ENCODE measurements at regions not wholly inside any gene's neighbourhood (a gene's known extent, or its start where the extent isn't known, plus 50 kb on each side); places are given as distances from the start of the nearest gene placed in this dataset.
"Not testable (repeated sequence)": the region's sequence is repeated elsewhere in the genome, so short reads cannot be mapped to it uniquely, and the experiment has no call there.

DNA sequence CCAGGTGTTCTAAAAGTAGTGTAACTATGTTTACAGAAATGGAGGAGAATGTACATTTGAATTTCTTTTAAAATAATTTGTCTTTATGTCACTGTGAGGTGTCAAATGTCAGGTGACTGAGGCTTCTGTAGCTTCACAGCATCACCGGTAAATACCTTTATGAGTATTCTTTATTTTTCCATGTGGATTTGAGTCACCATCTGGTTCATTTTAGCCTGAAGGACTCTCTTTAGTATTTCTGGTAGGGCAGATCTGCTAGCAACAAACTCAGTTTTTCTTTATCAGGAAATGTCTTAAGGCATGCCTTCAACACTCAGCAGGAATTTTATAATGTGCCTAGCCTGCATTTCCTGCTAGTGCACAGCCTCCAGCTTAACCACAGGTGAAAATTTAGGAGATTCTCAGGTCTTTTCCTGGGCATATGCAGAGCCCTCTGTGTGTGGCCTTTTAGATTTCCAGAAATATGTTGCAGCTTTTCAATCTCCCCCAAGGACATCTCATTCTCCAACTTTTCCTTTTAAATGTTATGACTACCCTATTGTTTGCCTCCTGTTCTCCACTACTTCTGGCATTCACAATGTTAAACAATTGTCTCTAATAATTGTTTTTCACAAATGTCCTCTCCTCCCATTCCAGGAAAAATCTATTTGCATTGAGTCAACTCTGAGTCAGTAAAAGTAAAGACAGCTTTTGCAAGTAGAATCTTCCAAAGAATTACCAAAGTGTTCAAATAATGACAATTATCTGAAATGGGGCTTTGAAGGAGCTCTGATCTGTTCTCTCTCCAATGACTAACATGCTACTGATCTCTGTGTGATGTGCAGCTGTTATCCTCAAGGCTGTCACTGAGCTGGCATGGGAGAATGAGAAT, 239.4 kb upstream of the CPHXL start:
- Histone ChIP-seq H3K4me3 (ENCODE audit: insufficient read depth, low read depth, low read length) (no peak overlapping the region), H3K4me2 (ENCODE audit: low read length) (no peak overlapping the region), H2AFZ (ENCODE audit: low read depth, low read length) (no peak overlapping the region), H3K4me1 (ENCODE audit: insufficient read depth, low read length) (no peaks in the 10 kb centered on the region), H3K27ac (ENCODE audit: low read depth, low read length) (no peak overlapping the region), H3K27me3 (ENCODE audit: insufficient read depth, low read length) (no peaks in the 10 kb centered on the region), H3K79me2 (ENCODE audit: insufficient read depth, low read length) (no peaks in the 10 kb centered on the region), H4K20me1 (ENCODE audit: insufficient read depth, low read length) (no peaks in the 10 kb centered on the region), H3K36me3 (ENCODE audit: insufficient read depth, low read length) (no peaks in the 10 kb centered on the region), H3K9ac (ENCODE audit: low read length) (no peak overlapping the region), H3K9me3 (ENCODE audit: insufficient read depth, low read depth, low read length) (no peaks in the 10 kb centered on the region)
- Mint-ChIP-seq H3K36me3 (ENCODE audit: low read depth, unreplicated experiment) (no peaks in the 10 kb centered on the region), H3K27ac (ENCODE audit: unreplicated experiment) (no peak overlapping the region), H3K4me3 (ENCODE audit: unreplicated experiment) (no peak overlapping the region), H3K4me1 (ENCODE audit: low read depth, unreplicated experiment) (no peaks in the 10 kb centered on the region), H3K27me3 (ENCODE audit: low read depth, unreplicated experiment) (no peaks in the 10 kb centered on the region), H3K9me3 (ENCODE audit: unreplicated experiment) (peaks cover 2% of the 10 kb centered on the region)
- DNase-seq (ENCODE audit: low read depth) (no peak), FAIRE-seq (no peak)
- TF ChIP-seq, protein P1, sequence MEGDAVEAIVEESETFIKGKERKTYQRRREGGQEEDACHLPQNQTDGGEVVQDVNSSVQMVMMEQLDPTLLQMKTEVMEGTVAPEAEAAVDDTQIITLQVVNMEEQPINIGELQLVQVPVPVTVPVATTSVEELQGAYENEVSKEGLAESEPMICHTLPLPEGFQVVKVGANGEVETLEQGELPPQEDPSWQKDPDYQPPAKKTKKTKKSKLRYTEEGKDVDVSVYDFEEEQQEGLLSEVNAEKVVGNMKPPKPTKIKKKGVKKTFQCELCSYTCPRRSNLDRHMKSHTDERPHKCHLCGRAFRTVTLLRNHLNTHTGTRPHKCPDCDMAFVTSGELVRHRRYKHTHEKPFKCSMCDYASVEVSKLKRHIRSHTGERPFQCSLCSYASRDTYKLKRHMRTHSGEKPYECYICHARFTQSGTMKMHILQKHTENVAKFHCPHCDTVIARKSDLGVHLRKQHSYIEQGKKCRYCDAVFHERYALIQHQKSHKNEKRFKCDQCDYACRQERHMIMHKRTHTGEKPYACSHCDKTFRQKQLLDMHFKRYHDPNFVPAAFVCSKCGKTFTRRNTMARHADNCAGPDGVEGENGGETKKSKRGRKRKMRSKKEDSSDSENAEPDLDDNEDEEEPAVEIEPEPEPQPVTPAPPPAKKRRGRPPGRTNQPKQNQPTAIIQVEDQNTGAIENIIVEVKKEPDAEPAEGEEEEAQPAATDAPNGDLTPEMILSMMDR (IDR thresholded peaks at IDR 0.05; ENCODE audit: insufficient read depth, low read depth, low read length): no peak
- no peak for TF ChIP-seq EZH2 (IDR thresholded peaks at IDR 0.05; ENCODE audit: insufficient read depth, low read length)

DNA sequence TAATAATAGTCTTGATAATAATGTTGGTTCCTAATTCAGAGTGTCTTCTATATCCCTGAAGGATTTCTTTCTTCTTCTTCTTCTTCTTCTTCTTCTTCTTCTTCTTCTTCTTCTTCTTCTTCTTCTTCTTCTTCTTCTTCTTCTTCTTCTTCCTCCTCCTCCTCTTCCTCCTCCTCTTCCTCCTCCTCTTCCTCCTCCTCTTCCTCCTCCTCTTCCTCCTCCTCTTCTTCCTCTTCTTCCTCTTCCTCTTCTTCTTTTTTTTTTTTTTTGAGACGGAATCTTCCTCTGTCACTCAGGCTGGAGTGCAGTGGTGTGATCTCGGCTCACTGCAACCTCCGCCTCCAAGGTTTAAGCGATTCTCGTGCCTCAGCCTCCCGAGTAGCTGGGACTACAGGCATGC, 242.8 kb upstream of the CPHXL start:
- H3K4me3 Mint-ChIP-seq (ENCODE audit: unreplicated experiment); H3K9me3 ChIP-seq (ENCODE audit: insufficient read depth, low read depth, low read length); FAIRE-seq: not testable (repeated sequence)

DNA sequence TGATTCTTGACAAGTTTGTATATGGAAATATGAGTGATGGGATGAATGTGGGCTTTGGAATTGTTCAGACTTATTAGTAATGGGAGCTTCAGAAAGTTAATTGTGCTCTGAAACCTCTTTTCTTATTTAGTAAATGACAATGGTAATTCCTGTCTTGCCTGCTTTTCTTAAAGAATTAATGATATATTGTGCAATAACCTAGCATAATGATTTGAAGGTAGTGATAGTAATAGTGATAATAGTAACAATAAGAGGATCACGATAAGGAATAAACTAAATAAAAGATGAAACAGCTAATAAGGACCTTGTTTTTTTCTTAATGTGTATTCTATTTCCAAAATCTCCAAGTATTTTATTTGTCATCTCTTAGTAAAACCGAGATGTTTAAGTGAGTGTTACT, 245.0 kb upstream of the CPHXL start:
- Mint-ChIP-seq H3K27ac (ENCODE audit: unreplicated experiment) (no peak overlapping the region), H3K4me3 (ENCODE audit: unreplicated experiment) (no peak overlapping the region), H3K36me3 (ENCODE audit: low read depth, unreplicated experiment) (no peaks in the 10 kb centered on the region), H3K4me1 (ENCODE audit: low read depth, unreplicated experiment) (no peaks in the 10 kb centered on the region), H3K9me3 (ENCODE audit: unreplicated experiment) (peaks cover 4% of the 10 kb centered on the region), H3K27me3 (ENCODE audit: low read depth, unreplicated experiment) (no peaks in the 10 kb centered on the region)
- DNase-seq (ENCODE audit: low read depth): no peak
- H3K79me2 ChIP-seq (ENCODE audit: insufficient read depth, low read length): no peaks in the 10 kb centered on the region
- FAIRE-seq: no peak
- H3K36me3 ChIP-seq (ENCODE audit: insufficient read depth, low read length): no peaks in the 10 kb centered on the region
- no peak overlapping the region for H2AFZ ChIP-seq (ENCODE audit: low read depth, low read length)
- no peaks in the 10 kb centered on the region for H3K9me3 ChIP-seq (ENCODE audit: insufficient read depth, low read depth, low read length)
- H3K4me3 ChIP-seq (ENCODE audit: insufficient read depth, low read depth, low read length): no peak overlapping the region
- no peaks in the 10 kb centered on the region for H4K20me1 ChIP-seq (ENCODE audit: insufficient read depth, low read length)
- H3K4me1 ChIP-seq (ENCODE audit: insufficient read depth, low read length): no peaks in the 10 kb centered on the region
- H3K27ac ChIP-seq (ENCODE audit: low read depth, low read length): no peak overlapping the region
- H3K4me2 ChIP-seq (ENCODE audit: low read length): no peak overlapping the region
- TF ChIP-seq, protein P1 (IDR thresholded peaks at IDR 0.05; ENCODE audit: insufficient read depth, low read depth, low read length): no peak
- no peak for TF ChIP-seq EZH2 (IDR thresholded peaks at IDR 0.05; ENCODE audit: insufficient read depth, low read length)
- no peak overlapping the region for H3K9ac ChIP-seq (ENCODE audit: low read length)
- no peaks in the 10 kb centered on the region for H3K27me3 ChIP-seq (ENCODE audit: insufficient read depth, low read length)

More for the DNA sequence above, 242.8 kb upstream of the CPHXL start:
- not testable (repeated sequence) for H3K4me3 ChIP-seq (ENCODE audit: insufficient read depth, low read depth, low read length); H3K27me3 ChIP-seq (ENCODE audit: insufficient read depth, low read length); H3K27ac ChIP-seq (ENCODE audit: low read depth, low read length); H2AFZ ChIP-seq (ENCODE audit: low read depth, low read length); H3K9me3 Mint-ChIP-seq (ENCODE audit: unreplicated experiment); H3K4me1 Mint-ChIP-seq (ENCODE audit: low read depth, unreplicated experiment); H4K20me1 ChIP-seq (ENCODE audit: insufficient read depth, low read length); H3K4me1 ChIP-seq (ENCODE audit: insufficient read depth, low read length); H3K27me3 Mint-ChIP-seq (ENCODE audit: low read depth, unreplicated experiment); H3K36me3 ChIP-seq (ENCODE audit: insufficient read depth, low read length); H3K27ac Mint-ChIP-seq (ENCODE audit: unreplicated experiment); H3K79me2 ChIP-seq (ENCODE audit: insufficient read depth, low read length); DNase-seq (ENCODE audit: low read depth); H3K9ac ChIP-seq (ENCODE audit: low read length); H3K4me2 ChIP-seq (ENCODE audit: low read length); H3K36me3 Mint-ChIP-seq (ENCODE audit: low read depth, unreplicated experiment)

Data from astrocyte (in vitro differentiated cells and primary cell).